ENCODE measurements at regions not wholly inside any gene's neighbourhood (a gene's known extent, or its start where the extent isn't known, plus 50 kb on each side); places are given as distances from the start of the nearest gene placed in this dataset.

DNA sequence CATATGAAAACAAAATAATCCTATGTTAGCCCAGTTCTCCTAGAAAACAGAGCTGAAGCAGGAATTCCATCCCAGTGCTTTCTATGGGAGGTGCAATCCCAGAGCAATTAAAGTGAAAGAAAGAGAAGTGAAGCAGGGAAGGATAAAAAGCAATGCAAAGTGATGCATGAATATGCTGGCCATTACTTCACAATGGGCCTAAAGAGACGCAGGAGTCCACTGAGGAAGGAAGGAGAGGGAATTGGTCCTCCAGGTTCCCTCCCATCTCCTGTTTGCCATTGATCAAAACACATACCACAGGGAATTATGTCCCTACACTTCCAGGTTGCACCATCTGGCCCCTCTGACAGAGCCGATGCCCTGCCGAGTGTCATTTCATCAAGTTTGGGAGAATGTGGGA is 392.2 kb upstream of the NFE2L3 start:
- H3K9me3 ChIP-seq (ENCODE audit: low read depth, low read length, poor library complexity, severe bottlenecking) = no peaks in the 10 kb centered on the region
- peak; percentile 18 for DNase-seq (ENCODE audit: low spot score)
- H3K36me3 ChIP-seq (ENCODE audit: insufficient read depth, low read length, poor library complexity, severe bottlenecking) = no peaks in the 10 kb centered on the region
- CTCF ChIA-PET = no interaction called here
- POLR2A ChIA-PET (ENCODE audit: low non-redundant PET) = no interaction called here
- intact Hi-C loops (cut with micrococcal nuclease; ENCODE audit: unreplicated experiment) = no loop called here
- no peak overlapping the region for H3K4me3 ChIP-seq (ENCODE audit: low read depth, low read length, poor library complexity, severe bottlenecking)
- no TSS peak for BruUV-seq (replicated peaks)
- TF ChIP-seq, protein P1, sequence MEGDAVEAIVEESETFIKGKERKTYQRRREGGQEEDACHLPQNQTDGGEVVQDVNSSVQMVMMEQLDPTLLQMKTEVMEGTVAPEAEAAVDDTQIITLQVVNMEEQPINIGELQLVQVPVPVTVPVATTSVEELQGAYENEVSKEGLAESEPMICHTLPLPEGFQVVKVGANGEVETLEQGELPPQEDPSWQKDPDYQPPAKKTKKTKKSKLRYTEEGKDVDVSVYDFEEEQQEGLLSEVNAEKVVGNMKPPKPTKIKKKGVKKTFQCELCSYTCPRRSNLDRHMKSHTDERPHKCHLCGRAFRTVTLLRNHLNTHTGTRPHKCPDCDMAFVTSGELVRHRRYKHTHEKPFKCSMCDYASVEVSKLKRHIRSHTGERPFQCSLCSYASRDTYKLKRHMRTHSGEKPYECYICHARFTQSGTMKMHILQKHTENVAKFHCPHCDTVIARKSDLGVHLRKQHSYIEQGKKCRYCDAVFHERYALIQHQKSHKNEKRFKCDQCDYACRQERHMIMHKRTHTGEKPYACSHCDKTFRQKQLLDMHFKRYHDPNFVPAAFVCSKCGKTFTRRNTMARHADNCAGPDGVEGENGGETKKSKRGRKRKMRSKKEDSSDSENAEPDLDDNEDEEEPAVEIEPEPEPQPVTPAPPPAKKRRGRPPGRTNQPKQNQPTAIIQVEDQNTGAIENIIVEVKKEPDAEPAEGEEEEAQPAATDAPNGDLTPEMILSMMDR (conservative IDR thresholded peaks at IDR 0.05; ENCODE audit: low read depth, low read length) = no peak
- TF ChIP-seq EZH2 (IDR thresholded peaks at IDR 0.05; ENCODE audit: borderline replicate concordance, low read depth, low read length, poor library complexity, severe bottlenecking) = no peak
- H3K27me3 ChIP-seq (replicated peaks; ENCODE audit: insufficient read depth, low read depth, low read length, poor library complexity) = peaks cover 8% of the 10 kb centered on the region
- no peaks in the 10 kb centered on the region for H3K4me1 ChIP-seq (ENCODE audit: insufficient read depth, low read length, poor library complexity, severe bottlenecking)
- no peak overlapping the region for H3K27ac ChIP-seq (ENCODE audit: low read depth, low read length, poor library complexity, severe bottlenecking)

DNA sequence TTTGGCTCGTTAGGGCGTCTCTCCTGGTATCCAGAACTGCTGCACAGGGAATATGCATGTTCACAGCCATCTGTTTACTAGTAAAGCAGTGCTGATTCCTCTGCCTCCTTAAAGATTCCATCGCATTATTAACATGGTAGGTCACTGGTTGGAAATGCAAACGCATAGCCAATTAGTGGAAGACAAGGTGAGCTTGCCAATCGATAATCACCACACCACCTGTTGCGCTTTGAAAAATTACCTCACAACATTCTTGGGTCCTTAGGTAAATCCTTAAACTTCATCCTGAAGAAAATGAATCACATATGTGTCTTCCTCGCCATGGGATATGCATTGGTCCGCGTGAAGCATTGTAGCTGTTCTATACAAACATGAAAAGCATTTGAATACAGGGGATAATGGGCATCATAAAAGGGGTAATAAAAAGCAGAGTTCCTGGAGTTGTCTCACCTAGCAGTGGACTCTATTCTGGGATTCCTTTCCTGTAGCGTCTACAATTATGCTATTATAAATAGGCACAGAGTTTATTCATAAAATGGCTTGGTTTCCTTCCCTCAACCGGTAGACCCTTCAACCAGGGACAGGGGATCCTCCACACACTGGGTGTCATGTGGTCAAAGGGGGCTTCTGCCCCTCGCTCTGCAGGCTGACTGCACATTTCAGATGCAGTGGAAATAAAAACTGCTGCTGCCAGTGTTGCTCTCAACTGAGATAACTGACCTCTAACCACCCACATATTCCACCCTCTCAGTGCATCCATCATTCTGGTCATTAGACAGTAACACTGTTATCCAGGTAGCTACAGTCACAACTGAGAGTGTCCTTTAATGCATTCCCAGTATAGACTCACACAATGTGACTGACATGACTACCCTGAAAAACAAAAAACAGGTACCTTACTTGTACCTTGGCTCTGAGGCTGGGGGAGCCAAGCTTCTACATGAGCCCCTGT is 389.2 kb upstream of the NFE2L3 start:
- no peaks in the 10 kb centered on the region for H3K4me1 ChIP-seq (ENCODE audit: insufficient read depth, low read length, poor library complexity, severe bottlenecking)
- no peak overlapping the region for H3K27ac ChIP-seq (ENCODE audit: low read depth, low read length, poor library complexity, severe bottlenecking)
- no peaks in the 10 kb centered on the region for H3K9me3 ChIP-seq (ENCODE audit: low read depth, low read length, poor library complexity, severe bottlenecking)
- intact Hi-C loops (cut with micrococcal nuclease; ENCODE audit: unreplicated experiment) = no loop called here
- no peak for DNase-seq (ENCODE audit: low spot score)
- H3K27me3 ChIP-seq (replicated peaks; ENCODE audit: insufficient read depth, low read depth, low read length, poor library complexity) = peaks cover under 1% of the 10 kb centered on the region
- POLR2A ChIA-PET (ENCODE audit: low non-redundant PET) = no interaction called here
- BruUV-seq (replicated peaks) = no TSS peak
- CTCF ChIA-PET = no interaction called here
- no peaks in the 10 kb centered on the region for H3K36me3 ChIP-seq (ENCODE audit: insufficient read depth, low read length, poor library complexity, severe bottlenecking)
- H3K4me3 ChIP-seq (ENCODE audit: low read depth, low read length, poor library complexity, severe bottlenecking) = no peak overlapping the region
- TF ChIP-seq EZH2 (IDR thresholded peaks at IDR 0.05; ENCODE audit: borderline replicate concordance, low read depth, low read length, poor library complexity, severe bottlenecking) = no peak
- TF ChIP-seq, protein P1 (conservative IDR thresholded peaks at IDR 0.05; ENCODE audit: low read depth, low read length) = no peak

DNA sequence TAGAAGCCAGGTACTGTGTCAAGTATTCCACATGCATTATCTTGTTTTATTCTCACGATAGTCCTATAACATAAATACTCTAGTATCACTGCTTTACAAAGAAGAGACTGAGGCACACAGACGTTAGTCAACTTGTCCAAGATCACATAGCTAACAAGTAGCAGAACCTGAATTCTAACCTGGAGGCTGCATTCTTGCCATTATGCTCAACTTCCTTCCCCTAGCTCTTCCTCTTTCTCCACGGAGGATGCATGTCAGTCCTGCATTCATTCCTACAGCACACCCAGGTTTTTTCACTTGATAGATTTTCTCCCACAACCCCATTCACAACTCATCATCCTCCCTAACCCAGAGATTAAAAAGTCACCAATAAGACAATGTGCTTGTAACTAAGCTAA is 388.5 kb upstream of the NFE2L3 start:
- Histone ChIP-seq H3K4me1 (ENCODE audit: insufficient read depth, low read length, poor library complexity, severe bottlenecking) (no peaks in the 10 kb centered on the region), H3K27ac (ENCODE audit: low read depth, low read length, poor library complexity, severe bottlenecking) (no peak overlapping the region), H3K27me3 (replicated peaks; ENCODE audit: insufficient read depth, low read depth, low read length, poor library complexity) (peaks cover 2% of the 10 kb centered on the region), H3K36me3 (ENCODE audit: insufficient read depth, low read length, poor library complexity, severe bottlenecking) (no peaks in the 10 kb centered on the region), H3K9me3 (ENCODE audit: low read depth, low read length, poor library complexity, severe bottlenecking) (no peaks in the 10 kb centered on the region), H3K4me3 (ENCODE audit: low read depth, low read length, poor library complexity, severe bottlenecking) (no peak overlapping the region)
- CTCF ChIA-PET = no interaction called here
- BruUV-seq (replicated peaks) = no TSS peak
- intact Hi-C loops (cut with micrococcal nuclease; ENCODE audit: unreplicated experiment) = no loop called here
- TF ChIP-seq EZH2 (IDR thresholded peaks at IDR 0.05; ENCODE audit: borderline replicate concordance, low read depth, low read length, poor library complexity, severe bottlenecking) = no peak
- TF ChIP-seq, protein P1 (conservative IDR thresholded peaks at IDR 0.05; ENCODE audit: low read depth, low read length) = no peak
- DNase-seq (ENCODE audit: low spot score) = no peak
- POLR2A ChIA-PET (ENCODE audit: low non-redundant PET) = no interaction called here
